Stimulated activated memory B cell treated with anti-CD40 and anti-IgM and Interleukin-4, amounts not matched to agents 10 μg/mL and 1 μg/mL and 100 μg/mL, for 72 hours (primary cell): ENCODE measurements at regions not wholly inside any gene's neighbourhood (a gene's known extent, or its start where the extent isn't known, plus 50 kb on each side); places are given as distances from the start of the nearest gene placed in this dataset.

Experiments
- ATAC-seq: fragments of 150-1000 bp; cut with Tn5 transposase; 2 replicates; pipeline ENCODE4 v1.10.0; 2021
- H3K27ac Mint-ChIP-seq: one replicate; pipeline ENCODE4 v1.8.0; 2022; ENCODE audit warnings: mild to moderate bottlenecking, mixed read lengths
- H3K27me3 Mint-ChIP-seq: one replicate; pipeline ENCODE4 v1.8.0; 2022; ENCODE audit warnings: mixed read lengths
- H3K36me3 Mint-ChIP-seq: one replicate; pipeline ENCODE4 v1.8.0; 2022; ENCODE audit warnings: mixed read lengths
- H3K4me1 Mint-ChIP-seq: one replicate; pipeline ENCODE4 v1.8.0; 2022; ENCODE audit warnings: mixed read lengths
- H3K4me3 Mint-ChIP-seq: one replicate; pipeline ENCODE4 v1.8.0; 2022; ENCODE audit warnings: mild to moderate bottlenecking, moderate library complexity, mixed read lengths
- H3K9me3 Mint-ChIP-seq: one replicate; pipeline ENCODE4 v1.8.0; 2022; ENCODE audit warnings: mixed read lengths

GRCh38 chr4:170773709-170774273 lies 684.0 kb upstream of the AADAT start:
- ATAC-seq: no peak
- no peaks in the 10 kb centered on the region for H3K4me1 Mint-ChIP-seq
- H3K27ac Mint-ChIP-seq: no peak overlapping the region

GRCh38 chr4:170772429-170772828 lies 682.7 kb upstream of the AADAT start:
- H3K27ac Mint-ChIP-seq: no peak overlapping the region
- no peak for ATAC-seq
- H3K4me3 Mint-ChIP-seq: no peak overlapping the region
- no peaks in the 10 kb centered on the region for H3K9me3 Mint-ChIP-seq
- no peaks in the 10 kb centered on the region for H3K36me3 Mint-ChIP-seq
- H3K4me1 Mint-ChIP-seq: no peaks in the 10 kb centered on the region
- H3K27me3 Mint-ChIP-seq: no peaks in the 10 kb centered on the region

More at GRCh38 chr4:170773709-170774273, 684.0 kb upstream of the AADAT start:
- H3K9me3 Mint-ChIP-seq: no peaks in the 10 kb centered on the region
- H3K36me3 Mint-ChIP-seq: no peaks in the 10 kb centered on the region
- H3K27me3 Mint-ChIP-seq: no peaks in the 10 kb centered on the region
- no peak overlapping the region for H3K4me3 Mint-ChIP-seq

GRCh38 chr4:170770664-170771063 lies 680.9 kb upstream of the AADAT start:
- Mint-ChIP-seq H3K4me1 (no peaks in the 10 kb centered on the region), H3K4me3 (no peak overlapping the region), H3K27ac (no peak overlapping the region), H3K27me3 (no peaks in the 10 kb centered on the region), H3K9me3 (no peaks in the 10 kb centered on the region), H3K36me3 (no peaks in the 10 kb centered on the region)
- ATAC-seq: no peak

- Mint-ChIP-seq H3K4me3 (no peak overlapping the region), H3K9me3 (no peaks in the 10 kb centered on the region), H3K4me1 (no peaks in the 10 kb centered on the region), H3K27me3 (no peaks in the 10 kb centered on the region), H3K36me3 (no peaks in the 10 kb centered on the region), H3K27ac (no peak overlapping the region)
- ATAC-seq: no peak
Measured at GRCh38 chr4:170769862-170770261, 680.1 kb upstream of the AADAT start.

GRCh38 chr4:170758988-170759387 lies 669.2 kb upstream of the AADAT start:
- Mint-ChIP-seq H3K27me3 (no peaks in the 10 kb centered on the region), H3K9me3 (peaks cover 7% of the 10 kb centered on the region), H3K4me1 (no peaks in the 10 kb centered on the region), H3K36me3 (no peaks in the 10 kb centered on the region), H3K4me3 (no peak overlapping the region), H3K27ac (no peak overlapping the region)
- no peak for ATAC-seq

- no peak overlapping the region for H3K4me3 Mint-ChIP-seq
- H3K27ac Mint-ChIP-seq: no peak overlapping the region
- no peaks in the 10 kb centered on the region for H3K4me1 Mint-ChIP-seq
- H3K27me3 Mint-ChIP-seq: no peaks in the 10 kb centered on the region
- peaks cover 11% of the 10 kb centered on the region for H3K9me3 Mint-ChIP-seq
- no peaks in the 10 kb centered on the region for H3K36me3 Mint-ChIP-seq
- ATAC-seq: no peak
Measured at GRCh38 chr4:170750519-170750918, 660.8 kb upstream of the AADAT start.

- no peaks in the 10 kb centered on the region for H3K27me3 Mint-ChIP-seq
- H3K36me3 Mint-ChIP-seq: no peaks in the 10 kb centered on the region
- ATAC-seq: no peak
- H3K4me3 Mint-ChIP-seq: no peak overlapping the region
- peaks cover 8% of the 10 kb centered on the region for H3K9me3 Mint-ChIP-seq
- no peaks in the 10 kb centered on the region for H3K4me1 Mint-ChIP-seq
- no peak overlapping the region for H3K27ac Mint-ChIP-seq
Measured at GRCh38 chr4:170748975-170749374, 659.2 kb upstream of the AADAT start.

GRCh38 chr4:170743633-170744032 lies 653.9 kb upstream of the AADAT start:
- ATAC-seq: no peak
- no peak overlapping the region for H3K4me3 Mint-ChIP-seq
- no peaks in the 10 kb centered on the region for H3K9me3 Mint-ChIP-seq
- no peaks in the 10 kb centered on the region for H3K4me1 Mint-ChIP-seq
- no peaks in the 10 kb centered on the region for H3K36me3 Mint-ChIP-seq
- H3K27me3 Mint-ChIP-seq: no peaks in the 10 kb centered on the region
- no peak overlapping the region for H3K27ac Mint-ChIP-seq

GRCh38 chr4:170741856-170742255 lies 652.1 kb upstream of the AADAT start:
- no peak overlapping the region for H3K4me3 Mint-ChIP-seq

GRCh38 chr4:170736710-170737109 lies 647.0 kb upstream of the AADAT start:
- Mint-ChIP-seq H3K4me1 (no peaks in the 10 kb centered on the region), H3K9me3 (no peaks in the 10 kb centered on the region), H3K27me3 (no peaks in the 10 kb centered on the region), H3K4me3 (no peak overlapping the region), H3K36me3 (no peaks in the 10 kb centered on the region), H3K27ac (no peak overlapping the region)
- ATAC-seq: no peak

More at GRCh38 chr4:170741856-170742255, 652.1 kb upstream of the AADAT start:
- Mint-ChIP-seq H3K4me1 (no peaks in the 10 kb centered on the region), H3K27ac (no peak overlapping the region), H3K36me3 (no peaks in the 10 kb centered on the region), H3K27me3 (no peaks in the 10 kb centered on the region), H3K9me3 (no peaks in the 10 kb centered on the region)
- ATAC-seq: no peak

GRCh38 chr4:170729897-170730296 lies 640.1 kb upstream of the AADAT start:
- Mint-ChIP-seq H3K36me3 (no peaks in the 10 kb centered on the region), H3K9me3 (no peaks in the 10 kb centered on the region), H3K4me1 (no peaks in the 10 kb centered on the region), H3K4me3 (no peak overlapping the region), H3K27me3 (no peaks in the 10 kb centered on the region), H3K27ac (no peak overlapping the region)
- no peak for ATAC-seq

- Mint-ChIP-seq H3K27ac (no peak overlapping the region), H3K36me3 (no peaks in the 10 kb centered on the region), H3K27me3 (no peaks in the 10 kb centered on the region), H3K4me3 (no peak overlapping the region), H3K9me3 (no peaks in the 10 kb centered on the region), H3K4me1 (no peaks in the 10 kb centered on the region)
- ATAC-seq: no peak
Measured at GRCh38 chr4:170729236-170729635, 639.5 kb upstream of the AADAT start.

GRCh38 chr4:170724191-170724590 lies 634.4 kb upstream of the AADAT start:
- H3K27me3 Mint-ChIP-seq: no peaks in the 10 kb centered on the region

GRCh38 chr4:170723171-170723570 lies 633.4 kb upstream of the AADAT start:
- peaks cover 8% of the 10 kb centered on the region for H3K9me3 Mint-ChIP-seq
- no peak overlapping the region for H3K27ac Mint-ChIP-seq
- H3K4me3 Mint-ChIP-seq: no peak overlapping the region
- no peaks in the 10 kb centered on the region for H3K4me1 Mint-ChIP-seq
- no peaks in the 10 kb centered on the region for H3K27me3 Mint-ChIP-seq
- ATAC-seq: no peak
- no peaks in the 10 kb centered on the region for H3K36me3 Mint-ChIP-seq

More at GRCh38 chr4:170724191-170724590, 634.4 kb upstream of the AADAT start:
- ATAC-seq: no peak
- Mint-ChIP-seq H3K4me3 (no peak overlapping the region), H3K9me3 (peaks cover 8% of the 10 kb centered on the region), H3K27ac (no peak overlapping the region), H3K4me1 (no peaks in the 10 kb centered on the region), H3K36me3 (no peaks in the 10 kb centered on the region)

GRCh38 chr4:170721812-170722373 lies 632.1 kb upstream of the AADAT start:
- no peaks in the 10 kb centered on the region for H3K36me3 Mint-ChIP-seq
- no peak overlapping the region for H3K4me3 Mint-ChIP-seq

GRCh38 chr4:170716868-170717267 lies 627.1 kb upstream of the AADAT start:
- no peak for ATAC-seq
- Mint-ChIP-seq H3K9me3 (peaks cover 3% of the 10 kb centered on the region), H3K4me3 (no peak overlapping the region)

More at GRCh38 chr4:170721812-170722373, 632.1 kb upstream of the AADAT start:
- no peaks in the 10 kb centered on the region for H3K4me1 Mint-ChIP-seq
- H3K9me3 Mint-ChIP-seq: peaks cover 8% of the 10 kb centered on the region
- H3K27me3 Mint-ChIP-seq: no peaks in the 10 kb centered on the region
- no peak for ATAC-seq
- no peak overlapping the region for H3K27ac Mint-ChIP-seq

More at GRCh38 chr4:170716868-170717267, 627.1 kb upstream of the AADAT start:
- H3K27ac Mint-ChIP-seq: no peak overlapping the region
- no peaks in the 10 kb centered on the region for H3K27me3 Mint-ChIP-seq
- H3K36me3 Mint-ChIP-seq: no peaks in the 10 kb centered on the region
- no peaks in the 10 kb centered on the region for H3K4me1 Mint-ChIP-seq
